B cell (primary cell): ENCODE measurements at regions not wholly inside any gene's neighbourhood (a gene's known extent, or its start where the extent isn't known, plus 50 kb on each side); places are given as distances from the start of the nearest gene placed in this dataset.

Source experiments
- ATAC-seq: fragments of 200-7000 bp; cut with Tn5 transposase; one replicate; pipeline ENCODE4 v1.10.0; 2021; ENCODE audit warnings: low read depth, mild to moderate bottlenecking, moderate number of reproducible peaks, moderate library complexity
- CTCF ChIA-PET: fragments of 350-600 bp; sonication (Branson Sonifier 250); formaldehyde crosslinking; loops from one replicate; lab custom pipeline; 2021; ENCODE audit warnings: antibody characterized with exemption, inconsistent platforms; lab: Charles Lee
- POLR2A ChIA-PET: fragments of 350-600 bp; sonication (Branson Sonifier 250); formaldehyde crosslinking; loops from one replicate; lab custom pipeline; 2021; ENCODE audit warnings: antibody characterized with exemption; lab: Charles Lee
- DNase-seq: peaks from one replicate; pipeline ENCODE4 v3.0.0; 2013
- H2AFZ ChIP-seq: 2 replicates; pipeline ENCODE4 v1.6.1; 2012; ENCODE audit warnings: mild to moderate bottlenecking, low read depth, low read length; ENCODE audit not compliant: insufficient read depth, poor library complexity, severe bottlenecking
- H3K27ac ChIP-seq, 2 donors: 1 replicate in 1 of 2; 2 replicates in 1 of 2; pipeline ENCODE4 v1.5.1; 2012 to 2013; ENCODE audit warnings: low read length in 2 of 2, mild to moderate bottlenecking in 2 of 2, moderate library complexity in 1 of 2
- H3K27me3 ChIP-seq, 4 experiments: fragments of 200-600 bp in 1 of 4; sonication (generic) in 1 of 4; replicated peaks in 1 of 4; 1 replicate in 2 of 4; 2 replicates in 2 of 4; pipeline versions ENCODE4 v1.6.1 to v1.7.0; 2013 to 2016; ENCODE audit warnings: low read length in 3 of 4, mild to moderate bottlenecking in 2 of 4, mixed read lengths in 1 of 4, moderate library complexity in 1 of 4; ENCODE audit not compliant: insufficient read depth in 4 of 4, control insufficient read depth in 3 of 4; ENCODE audit errors: control extremely low read depth in 1 of 4
- H3K36me3 ChIP-seq, 2 experiments: replicated peaks in 1 of 2; 1 replicate in 1 of 2; 2 replicates in 1 of 2; pipeline versions ENCODE4 v1.6.1 to v1.7.1; 2013; ENCODE audit warnings: low read length in 1 of 2; ENCODE audit not compliant: insufficient read depth in 2 of 2, control insufficient read depth in 1 of 2; ENCODE audit errors: control extremely low read depth in 1 of 2, extremely low read depth in 1 of 2
- H3K4me1 ChIP-seq, 2 donors: fragments of 200-600 bp in 1 of 2; sonication (generic) in 1 of 2; 1 replicate in 1 of 2; 2 replicates in 1 of 2; pipeline versions ENCODE4 v1.5.1 to v1.6.1; 2013 to 2017; ENCODE audit warnings: low read length in 2 of 2; ENCODE audit not compliant: control insufficient read depth in 2 of 2, insufficient read depth in 2 of 2
- H3K4me2 ChIP-seq: replicated peaks from 2 replicates; pipeline ENCODE3; 2012; ENCODE audit warnings: mild to moderate bottlenecking, low read depth, low read length; ENCODE audit not compliant: poor library complexity, severe bottlenecking
- H3K4me3 ChIP-seq, 5 experiments: fragments of 200-600 bp in 1 of 5; sonication (generic) in 1 of 5; 1 replicate in 3 of 5; 2 replicates in 2 of 5; pipeline versions ENCODE4 v1.5.1 to v1.7.0; 2011 to 2016; ENCODE audit warnings: low read length in 4 of 5, mild to moderate bottlenecking in 4 of 5, low read depth in 2 of 5, control low read depth in 1 of 5, moderate library complexity in 1 of 5; ENCODE audit not compliant: insufficient read depth in 1 of 5; ENCODE audit errors: control extremely low read depth in 1 of 5, extremely low read depth in 1 of 5
- H3K79me2 ChIP-seq: fragments of 200-600 bp; sonication (generic); one replicate; pipeline ENCODE4 v1.6.0; 2016; ENCODE audit warnings: low read length; ENCODE audit not compliant: control insufficient read depth, insufficient read depth
- H3K9ac ChIP-seq: fragments of 200-600 bp; sonication (generic); 2 replicates; pipeline ENCODE4 v1.6.1; 2017; ENCODE audit warnings: mild to moderate bottlenecking, low read length, moderate library complexity
- H3K9me3 ChIP-seq, 3 donors: one replicate each; pipeline versions ENCODE4 v1.6.1 to v1.7.1; 2013; ENCODE audit warnings: low read length in 2 of 3; ENCODE audit not compliant: control insufficient read depth in 2 of 3, insufficient read depth in 1 of 3; ENCODE audit errors: control extremely low read depth in 1 of 3
- H4K20me1 ChIP-seq: 2 replicates; pipeline ENCODE4 v1.6.0; 2012; ENCODE audit warnings: mild to moderate bottlenecking, low read length; ENCODE audit not compliant: insufficient read depth, control insufficient read depth, poor library complexity, severe bottlenecking
- H3K27ac Mint-ChIP-seq: one replicate; pipeline ENCODE4 v1.8.0; 2021; ENCODE audit warnings: mixed read lengths
- H3K27me3 Mint-ChIP-seq: one replicate; pipeline ENCODE4 v1.8.0; 2021; ENCODE audit warnings: mixed read lengths
- H3K4me1 Mint-ChIP-seq: one replicate; pipeline ENCODE4 v1.8.0; 2021; ENCODE audit warnings: mixed read lengths
- H3K4me3 Mint-ChIP-seq: one replicate; pipeline ENCODE4 v1.8.0; 2021; ENCODE audit warnings: mixed read lengths
- H3K9me3 Mint-ChIP-seq: one replicate; pipeline ENCODE4 v1.8.0; 2022; ENCODE audit warnings: mixed read lengths; ENCODE audit not compliant: insufficient read depth
- EZH2 ChIP-seq: IDR thresholded peaks from 2 replicates; pipeline ENCODE4 v1.6.1; 2012; ENCODE audit warnings: borderline replicate concordance, low read depth, mild to moderate bottlenecking, moderate library complexity, low read length; ENCODE audit not compliant: insufficient read depth, poor library complexity, severe bottlenecking
- WGBS: methylation state at CpG from one replicate; pipeline ENCODE4 v1.1.5; 2013; ENCODE audit warnings: missing lambda C conversion rate; ENCODE audit not compliant: insufficient coverage; 5-methylcytosine and 5-hydroxymethylcytosine counted together
- intact Hi-C: fragments of 100-400 bp; cut with micrococcal nuclease; formaldehyde crosslinking; loops from one replicate; pipeline ENCODE4 v1.10.0; 2022
- TF ChIP-seq, protein P1 (sequence below): fragments of 200-600 bp; IDR thresholded peaks from one replicate; pipeline ENCODE4 v1.8.0; 2022; ENCODE audit warnings: antibody characterized with exemption, mild to moderate bottlenecking

DNA sequence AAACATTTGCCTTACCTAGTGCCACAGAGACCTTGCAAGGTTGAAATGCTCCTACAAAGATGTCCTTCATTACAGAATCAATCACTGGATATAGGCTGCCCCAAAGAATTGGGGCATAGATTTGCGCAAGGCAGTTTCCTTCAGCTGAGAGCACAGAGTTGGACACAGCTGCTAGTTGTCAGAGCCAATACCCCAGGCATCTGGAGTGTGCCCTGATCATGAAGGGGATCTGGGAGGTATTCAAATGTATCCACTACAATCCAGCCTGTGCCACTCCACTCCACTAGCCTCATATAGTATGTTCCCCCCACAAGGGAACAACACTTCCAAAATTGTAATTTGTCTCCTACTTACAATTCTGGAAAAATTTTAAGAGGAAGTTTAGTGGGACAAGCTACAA lies 62.3 kb upstream of the ITPRID2 start:
- ChIA-PET POLR2A (no interaction called here), CTCF (no interaction called here)
- H3K36me3 ChIP-seq: no peaks in the 10 kb centered on the region
- H2AFZ ChIP-seq: no peak overlapping the region
- no peaks in the 10 kb centered on the region for H3K4me1 ChIP-seq
- H3K27me3 ChIP-seq: no peaks in the 10 kb centered on the region
- Mint-ChIP-seq H3K4me1 (no peaks in the 10 kb centered on the region), H3K4me3 (no peak overlapping the region), H3K27ac (no peak overlapping the region), H3K27me3 (peaks cover 19% of the 10 kb centered on the region), H3K9me3 (no peaks in the 10 kb centered on the region)
- WGBS: 100% methylated on average over 1 of the region's 1 CpG
- no peak for ATAC-seq
- no peak overlapping the region for H3K4me2 ChIP-seq
- H3K9ac ChIP-seq: no peak overlapping the region
- H3K9me3 ChIP-seq: no peaks in the 10 kb centered on the region
- no peak overlapping the region for H3K27ac ChIP-seq
- intact Hi-C loops: no loop called here
- no peak for TF ChIP-seq EZH2
- TF ChIP-seq, protein P1, sequence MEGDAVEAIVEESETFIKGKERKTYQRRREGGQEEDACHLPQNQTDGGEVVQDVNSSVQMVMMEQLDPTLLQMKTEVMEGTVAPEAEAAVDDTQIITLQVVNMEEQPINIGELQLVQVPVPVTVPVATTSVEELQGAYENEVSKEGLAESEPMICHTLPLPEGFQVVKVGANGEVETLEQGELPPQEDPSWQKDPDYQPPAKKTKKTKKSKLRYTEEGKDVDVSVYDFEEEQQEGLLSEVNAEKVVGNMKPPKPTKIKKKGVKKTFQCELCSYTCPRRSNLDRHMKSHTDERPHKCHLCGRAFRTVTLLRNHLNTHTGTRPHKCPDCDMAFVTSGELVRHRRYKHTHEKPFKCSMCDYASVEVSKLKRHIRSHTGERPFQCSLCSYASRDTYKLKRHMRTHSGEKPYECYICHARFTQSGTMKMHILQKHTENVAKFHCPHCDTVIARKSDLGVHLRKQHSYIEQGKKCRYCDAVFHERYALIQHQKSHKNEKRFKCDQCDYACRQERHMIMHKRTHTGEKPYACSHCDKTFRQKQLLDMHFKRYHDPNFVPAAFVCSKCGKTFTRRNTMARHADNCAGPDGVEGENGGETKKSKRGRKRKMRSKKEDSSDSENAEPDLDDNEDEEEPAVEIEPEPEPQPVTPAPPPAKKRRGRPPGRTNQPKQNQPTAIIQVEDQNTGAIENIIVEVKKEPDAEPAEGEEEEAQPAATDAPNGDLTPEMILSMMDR: no peak
- H3K4me3 ChIP-seq: no peak overlapping the region
- H4K20me1 ChIP-seq: no peaks in the 10 kb centered on the region
- no peak for DNase-seq
- H3K79me2 ChIP-seq: no peaks in the 10 kb centered on the region

DNA sequence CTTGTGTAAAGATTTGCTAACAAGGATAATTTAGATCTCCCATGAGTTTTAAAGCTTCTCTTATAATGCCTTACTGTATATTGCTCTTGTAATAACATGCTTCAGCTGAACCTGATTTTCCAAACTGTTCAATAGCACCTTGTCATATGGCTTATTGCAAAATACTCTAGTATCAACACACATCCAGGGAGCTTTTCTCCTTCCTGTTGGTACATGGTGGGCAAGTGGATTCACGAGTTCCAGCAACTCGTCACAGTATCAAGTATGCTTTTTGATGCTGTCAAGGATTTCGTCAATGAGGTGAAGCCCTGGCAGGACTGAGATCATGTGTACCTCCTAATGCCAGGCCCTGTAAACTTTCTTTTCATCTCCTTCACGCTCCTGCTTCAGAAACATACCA lies 59.5 kb upstream of the ITPRID2 start:
- H3K9me3 ChIP-seq: no peaks in the 10 kb centered on the region
- Mint-ChIP-seq H3K27me3 (peaks cover 20% of the 10 kb centered on the region), H3K4me3 (no peak overlapping the region), H3K9me3 (no peaks in the 10 kb centered on the region), H3K4me1 (no peaks in the 10 kb centered on the region), H3K27ac (no peak overlapping the region)
- no peaks in the 10 kb centered on the region for H3K36me3 ChIP-seq
- TF ChIP-seq EZH2: no peak
- TF ChIP-seq, protein P1: no peak
- intact Hi-C loops: no loop called here
- no peak for DNase-seq
- no peak overlapping the region for H2AFZ ChIP-seq
- H3K27me3 ChIP-seq: no peaks in the 10 kb centered on the region
- no CpG with 5 or more reads among the region's 4 CpGs for WGBS
- no peak overlapping the region for H3K4me2 ChIP-seq
- no peaks in the 10 kb centered on the region for H3K79me2 ChIP-seq
- no peak overlapping the region for H3K4me3 ChIP-seq
- H3K4me1 ChIP-seq: no peaks in the 10 kb centered on the region
- CTCF ChIA-PET: no interaction called here
- no peaks in the 10 kb centered on the region for H4K20me1 ChIP-seq
- no peak overlapping the region for H3K27ac ChIP-seq
- no peak for ATAC-seq
- H3K9ac ChIP-seq: no peak overlapping the region
- POLR2A ChIA-PET: no interaction called here
